ENCODE measurements at regions not wholly inside any gene's neighbourhood (a gene's known extent, or its start where the extent isn't known, plus 50 kb on each side); places are given as distances from the start of the nearest gene placed in this dataset.

- TF ChIP-seq CTCF (IDR thresholded peaks at IDR 0.05) (no peak), POLR2A (IDR thresholded peaks at IDR 0.05; ENCODE audit: low read depth) (no peak), POLR2AphosphoS5 (IDR thresholded peaks at IDR 0.05) (no peak), EP300 (IDR thresholded peaks at IDR 0.05) (no peak)
Measured at GRCh38 chr2:49515996-49516782, 361.9 kb upstream of the FSHR start.

Data from esophagus muscularis mucosa (tissue), 4 donors.